ENCODE measurements at regions not wholly inside any gene's neighbourhood (a gene's known extent, or its start where the extent isn't known, plus 50 kb on each side); places are given as distances from the start of the nearest gene placed in this dataset.

DNA sequence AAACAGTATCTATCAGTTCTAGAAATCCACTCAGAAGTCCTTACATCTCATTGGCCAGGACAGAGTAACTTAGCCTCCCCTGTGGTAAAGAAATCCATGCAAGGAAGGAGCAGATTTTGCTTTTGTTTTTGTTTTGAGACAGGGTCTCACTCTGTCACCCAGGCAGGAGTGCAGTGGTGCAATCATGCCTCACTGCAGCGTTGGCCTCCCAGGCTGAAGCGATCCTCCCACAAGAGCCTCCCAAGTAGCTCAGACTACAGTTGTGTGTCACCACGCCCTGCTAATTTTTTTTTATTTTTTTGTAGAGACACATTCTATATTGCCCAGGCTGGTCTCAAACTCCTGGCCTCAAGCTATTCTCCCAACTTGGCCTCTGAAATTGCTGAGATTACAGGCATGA lies 185.1 kb downstream of the NRP2 start:
- ChIA-PET POLR2A (no interaction called here), RAD21 (ENCODE audit: low non-redundant PET in 1 of 2, low total read pairs in 2 of 2, uncharacterized antibody in 2 of 2, unreplicated experiment in 2 of 2) (no interaction called here), CTCF (no interaction called here)
- BruUV-seq (replicated peaks), result no TSS peak
- Histone ChIP-seq H4K20me1 (ENCODE audit: insufficient read depth) (no peaks in the 10 kb centered on the region), H3K9me2 (ENCODE audit: insufficient read depth) (no peaks in the 10 kb centered on the region), H3K9me3 (ENCODE audit: control insufficient read depth in 1 of 2, insufficient read depth in 1 of 2, low read depth in 1 of 2, low read length in 2 of 2) (no peaks in the 10 kb centered on the region), H3K27ac (ENCODE audit: low read depth, low read length) (no peak overlapping the region), H3K4me1 (ENCODE audit: control insufficient read depth in 1 of 2, insufficient read depth in 2 of 2, low read length in 2 of 2) (peaks cover 0 to 4% of the 10 kb centered on the region in 2 experiments; a peak in 1 of 4 replicates), H3K4me2 (ENCODE audit: low read length) (no peak overlapping the region), H3K79me2 (ENCODE audit: insufficient read depth, low read length) (no peaks in the 10 kb centered on the region), H3K9ac (ENCODE audit: low read length) (no peak overlapping the region), H3K4me3 (replicated peaks in 1 of 2; ENCODE audit: low read depth in 1 of 2, low read length in 2 of 2) (no peak overlapping the region), H3K36me3 (ENCODE audit: control insufficient read depth in 1 of 2, insufficient read depth in 2 of 2, low read length in 2 of 2) (no peaks in the 10 kb centered on the region), H3K27me3 (ENCODE audit: insufficient read depth, low read length) (no peaks in the 10 kb centered on the region), H2AFZ (ENCODE audit: low read depth, low read length, poor library complexity, severe bottlenecking) (no peak overlapping the region)
- intact Hi-C loops (cut with micrococcal nuclease), result no loop called here
- ATAC-seq, result no peak
- TF ChIP-seq ZNF274 (IDR thresholded peaks at IDR 0.05; ENCODE audit: low read depth, low read length) (no peak), CBX3 (IDR thresholded peaks at IDR 0.05; ENCODE audit: low read depth) (no peak), ZFX (IDR thresholded peaks at IDR 0.05) (no peak), EGR1 (IDR thresholded peaks at IDR 0.05; ENCODE audit: low read depth) (no peak), CEBPB (IDR thresholded peaks at IDR 0.05; ENCODE audit: low read depth) (no peak), POLR2A (IDR thresholded peaks at IDR 0.05; ENCODE audit: borderline replicate concordance, extremely low read depth, insufficient read depth, insufficient read length) (no peak)
- TF ChIP-seq, protein P1, sequence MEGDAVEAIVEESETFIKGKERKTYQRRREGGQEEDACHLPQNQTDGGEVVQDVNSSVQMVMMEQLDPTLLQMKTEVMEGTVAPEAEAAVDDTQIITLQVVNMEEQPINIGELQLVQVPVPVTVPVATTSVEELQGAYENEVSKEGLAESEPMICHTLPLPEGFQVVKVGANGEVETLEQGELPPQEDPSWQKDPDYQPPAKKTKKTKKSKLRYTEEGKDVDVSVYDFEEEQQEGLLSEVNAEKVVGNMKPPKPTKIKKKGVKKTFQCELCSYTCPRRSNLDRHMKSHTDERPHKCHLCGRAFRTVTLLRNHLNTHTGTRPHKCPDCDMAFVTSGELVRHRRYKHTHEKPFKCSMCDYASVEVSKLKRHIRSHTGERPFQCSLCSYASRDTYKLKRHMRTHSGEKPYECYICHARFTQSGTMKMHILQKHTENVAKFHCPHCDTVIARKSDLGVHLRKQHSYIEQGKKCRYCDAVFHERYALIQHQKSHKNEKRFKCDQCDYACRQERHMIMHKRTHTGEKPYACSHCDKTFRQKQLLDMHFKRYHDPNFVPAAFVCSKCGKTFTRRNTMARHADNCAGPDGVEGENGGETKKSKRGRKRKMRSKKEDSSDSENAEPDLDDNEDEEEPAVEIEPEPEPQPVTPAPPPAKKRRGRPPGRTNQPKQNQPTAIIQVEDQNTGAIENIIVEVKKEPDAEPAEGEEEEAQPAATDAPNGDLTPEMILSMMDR (IDR thresholded peaks at IDR 0.05 in 2 of 3, conservative IDR thresholded peaks at IDR 0.05 in 1 of 3; ENCODE audit: borderline replicate concordance in 1 of 3, insufficient read depth in 1 of 3, low read depth in 2 of 3, low read length in 2 of 3), result no peak
- TF ChIP-seq, protein P2, sequence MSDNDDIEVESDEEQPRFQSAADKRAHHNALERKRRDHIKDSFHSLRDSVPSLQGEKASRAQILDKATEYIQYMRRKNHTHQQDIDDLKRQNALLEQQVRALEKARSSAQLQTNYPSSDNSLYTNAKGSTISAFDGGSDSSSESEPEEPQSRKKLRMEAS (IDR thresholded peaks at IDR 0.05), result no peak
- no peak for DNase-seq (ENCODE audit: low read depth, low spot score)

DNA sequence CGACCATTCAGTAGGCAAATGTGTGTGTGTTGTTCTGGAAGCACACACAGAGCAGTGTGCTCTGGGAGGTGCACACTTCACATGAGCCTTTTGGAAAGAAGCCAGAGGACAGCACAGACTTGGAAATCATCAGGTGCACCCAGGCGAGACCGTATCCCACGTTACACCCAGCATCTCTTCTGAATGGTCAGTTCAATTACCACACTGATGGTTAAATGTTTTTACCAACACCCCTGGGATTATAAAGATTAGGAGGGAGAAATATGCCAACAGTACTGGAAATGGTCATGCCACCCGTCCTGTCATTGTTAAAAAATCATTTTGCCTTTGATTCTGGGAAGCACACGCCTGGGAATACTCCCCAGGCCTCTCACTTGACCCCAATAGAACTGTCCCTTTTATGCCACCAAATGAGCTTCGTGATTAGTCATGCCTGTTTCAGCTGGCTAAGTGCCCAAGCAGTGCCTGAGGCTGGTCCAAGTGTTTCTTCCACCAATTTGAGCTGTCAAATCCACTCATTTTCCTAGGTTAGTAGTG lies 183.7 kb downstream of the NRP2 start:
- ChIA-PET POLR2A (no interaction called here), CTCF (no interaction called here), RAD21 (ENCODE audit: low non-redundant PET in 1 of 2, low total read pairs in 2 of 2, uncharacterized antibody in 2 of 2, unreplicated experiment in 2 of 2) (no interaction called here)
- Histone ChIP-seq H3K27me3 (ENCODE audit: insufficient read depth, low read length) (no peaks in the 10 kb centered on the region), H3K9me3 (ENCODE audit: control insufficient read depth in 1 of 2, insufficient read depth in 1 of 2, low read depth in 1 of 2, low read length in 2 of 2) (no peaks in the 10 kb centered on the region), H3K9ac (ENCODE audit: low read length) (no peak overlapping the region), H3K79me2 (ENCODE audit: insufficient read depth, low read length) (no peaks in the 10 kb centered on the region), H3K4me1 (ENCODE audit: control insufficient read depth in 1 of 2, insufficient read depth in 2 of 2, low read length in 2 of 2) (peaks cover 0 to 4% of the 10 kb centered on the region in 2 experiments; a peak in 1 of 4 replicates), H3K4me3 (replicated peaks in 1 of 2; ENCODE audit: low read depth in 1 of 2, low read length in 2 of 2) (no peak overlapping the region), H3K36me3 (ENCODE audit: control insufficient read depth in 1 of 2, insufficient read depth in 2 of 2, low read length in 2 of 2) (no peaks in the 10 kb centered on the region), H3K27ac (ENCODE audit: low read depth, low read length) (no peak overlapping the region), H4K20me1 (ENCODE audit: insufficient read depth) (no peaks in the 10 kb centered on the region), H3K9me2 (ENCODE audit: insufficient read depth) (no peaks in the 10 kb centered on the region), H3K4me2 (ENCODE audit: low read length) (no peak overlapping the region), H2AFZ (ENCODE audit: low read depth, low read length, poor library complexity, severe bottlenecking) (no peak overlapping the region)
- no TSS peak for BruUV-seq (replicated peaks)
- DNase-seq (ENCODE audit: low read depth, low spot score) (no peak), ATAC-seq (no peak)
- intact Hi-C loops (cut with micrococcal nuclease), result no loop called here
- TF ChIP-seq CEBPB (IDR thresholded peaks at IDR 0.05; ENCODE audit: low read depth) (no peak), EZH2phosphoT487 (IDR thresholded peaks at IDR 0.05; ENCODE audit: borderline replicate concordance) (no peak), TCF7L2 (IDR thresholded peaks at IDR 0.05; ENCODE audit: borderline replicate concordance, extremely low read depth, insufficient read depth, insufficient read length) (no peak), SRF (IDR thresholded peaks at IDR 0.05; ENCODE audit: low read depth) (no peak), SIN3A (IDR thresholded peaks at IDR 0.05; ENCODE audit: low read depth) (no peak), POLR2A (IDR thresholded peaks at IDR 0.05; ENCODE audit: borderline replicate concordance, extremely low read depth, insufficient read depth, insufficient read length) (no peak)
- TF ChIP-seq, protein P1 (IDR thresholded peaks at IDR 0.05 in 2 of 3, conservative IDR thresholded peaks at IDR 0.05 in 1 of 3; ENCODE audit: borderline replicate concordance in 1 of 3, insufficient read depth in 1 of 3, low read depth in 2 of 3, low read length in 2 of 3), result no peak
- TF ChIP-seq, protein P3, sequence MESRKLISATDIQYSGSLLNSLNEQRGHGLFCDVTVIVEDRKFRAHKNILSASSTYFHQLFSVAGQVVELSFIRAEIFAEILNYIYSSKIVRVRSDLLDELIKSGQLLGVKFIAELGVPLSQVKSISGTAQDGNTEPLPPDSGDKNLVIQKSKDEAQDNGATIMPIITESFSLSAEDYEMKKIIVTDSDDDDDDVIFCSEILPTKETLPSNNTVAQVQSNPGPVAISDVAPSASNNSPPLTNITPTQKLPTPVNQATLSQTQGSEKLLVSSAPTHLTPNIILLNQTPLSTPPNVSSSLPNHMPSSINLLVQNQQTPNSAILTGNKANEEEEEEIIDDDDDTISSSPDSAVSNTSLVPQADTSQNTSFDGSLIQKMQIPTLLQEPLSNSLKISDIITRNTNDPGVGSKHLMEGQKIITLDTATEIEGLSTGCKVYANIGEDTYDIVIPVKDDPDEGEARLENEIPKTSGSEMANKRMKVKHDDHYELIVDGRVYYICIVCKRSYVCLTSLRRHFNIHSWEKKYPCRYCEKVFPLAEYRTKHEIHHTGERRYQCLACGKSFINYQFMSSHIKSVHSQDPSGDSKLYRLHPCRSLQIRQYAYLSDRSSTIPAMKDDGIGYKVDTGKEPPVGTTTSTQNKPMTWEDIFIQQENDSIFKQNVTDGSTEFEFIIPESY (IDR thresholded peaks at IDR 0.05; ENCODE audit: extremely low read depth, insufficient replicate concordance, low read length), result no peak

All from HCT116 (cell line).